ENCODE measurements at regions not wholly inside any gene's neighbourhood (a gene's known extent, or its start where the extent isn't known, plus 50 kb on each side); places are given as distances from the start of the nearest gene placed in this dataset.

GRCh38 chr1:218643281-218643680, 298.1 kb downstream of the TGFB2 start:
- Histone ChIP-seq H4K5ac (ENCODE audit: insufficient read length, low read depth, low read length) (no peak overlapping the region), H3K27ac (ENCODE audit: low read depth, low read length) (no peak overlapping the region), H3K18ac (ENCODE audit: extremely low read depth, low read length) (no peak overlapping the region), H3K9ac (replicated peaks in 1 of 4; ENCODE audit: extremely low read depth in 1 of 4, low read depth in 3 of 4, low read length in 3 of 4) (no peak overlapping the region), H3K4me2 (ENCODE audit: insufficient read depth in 1 of 2, low read depth in 2 of 2, low read length in 2 of 2) (no peak overlapping the region), H2BK12ac (ENCODE audit: low read depth, low read length) (no peak overlapping the region), H2AFZ (ENCODE audit: low read length) (no peak overlapping the region), H3K79me2 (ENCODE audit: control insufficient read depth in 1 of 2, insufficient read depth in 2 of 2, low read length in 2 of 2) (no peaks in the 10 kb centered on the region), H2BK5ac (ENCODE audit: low read depth, low read length) (no peak overlapping the region), H3K36me3 (ENCODE audit: control insufficient read depth in 2 of 4, insufficient read depth in 4 of 4, low read length in 3 of 4) (no peaks in the 10 kb centered on the region), H3K23ac (ENCODE audit: insufficient read length) (no peak overlapping the region), H3K14ac (ENCODE audit: insufficient read length) (no peak overlapping the region), H2BK15ac (ENCODE audit: low read length) (no peak overlapping the region), H3K4me3 (ENCODE audit: extremely low read depth in 1 of 4, insufficient read depth in 2 of 4, low read depth in 3 of 4, low read length in 4 of 4) (no peak overlapping the region), H4K91ac (replicated peaks; ENCODE audit: insufficient read length, low read length) (no peak overlapping the region), H4K8ac (ENCODE audit: extremely low read depth, insufficient read depth, low read length) (no peak overlapping the region), H4K20me1 (replicated peaks in 1 of 2; ENCODE audit: control insufficient read depth in 1 of 2, insufficient read depth in 2 of 2, low read length in 2 of 2) (no peaks in the 10 kb centered on the region), H2AK5ac (ENCODE audit: low read depth, low read length) (no peak overlapping the region), H2BK20ac (ENCODE audit: low read length) (no peak overlapping the region), H3K79me1 (ENCODE audit: low read depth, low read length) (no peaks in the 10 kb centered on the region), H3K4me1 (replicated peaks in 1 of 4; ENCODE audit: control insufficient read depth in 3 of 4, insufficient read depth in 4 of 4, low read length in 3 of 4) (no peaks in the 10 kb centered on the region), H3K56ac (replicated peaks; ENCODE audit: insufficient read length, low read depth, low read length) (no peak overlapping the region), H3K9me3 (ENCODE audit: insufficient read depth in 2 of 2, low read depth in 1 of 2, low read length in 1 of 2) (no peaks in the 10 kb centered on the region), H3K27me3 (replicated peaks in 1 of 4; ENCODE audit: control insufficient read depth in 3 of 4, extremely low read depth in 1 of 4, insufficient read depth in 3 of 4, low read length in 3 of 4) (no peaks in the 10 kb centered on the region), H3K23me2 (ENCODE audit: low read depth, low read length) (no peaks in the 10 kb centered on the region), H2BK120ac (replicated peaks; ENCODE audit: low read depth, low read length) (no peak overlapping the region), H3K4ac (replicated peaks; ENCODE audit: insufficient read length, low read depth, low read length) (no peak overlapping the region)
- ChIA-PET CTCF (ENCODE audit: partially characterized antibody) (interaction anchor here (1.1 kb wide), 1 partner anchor 423 kb away, joined by 3 read pairs; no protein-coding TSS in a partner anchor), POLR2A (ENCODE audit: partially characterized antibody) (no interaction called here)
- FAIRE-seq, result no peak
- TF ChIP-seq GTF2F1 (IDR thresholded peaks at IDR 0.05; ENCODE audit: borderline replicate concordance, low read depth, low read length) (no peak), CHD1 (IDR thresholded peaks at IDR 0.05; ENCODE audit: low read depth, low read length) (no peak)
- DNase-seq (ENCODE audit: low read depth in 1 of 2, low spot score in 2 of 2), result no peak
- 96% methylated on average over 4 of the region's 4 CpGs; no CpG with 5 or more reads in 1 of the 2 experiments for WGBS, 2 experiments (ENCODE audit: extremely low coverage in 1 of 2, insufficient coverage in 1 of 2, insufficient read length in 1 of 2, insufficient replicate concordance in 2 of 2, low coverage in 1 of 2, low lambda C conversion rate in 2 of 2, missing lambda C conversion rate in 1 of 2)
